Stimulated activated CD8-positive, alpha-beta memory T cell treated with anti-CD3 and anti-CD28 coated beads, Interleukin-7, amount 100 ng/mL, for 24 hours (primary cell): ENCODE measurements at regions not wholly inside any gene's neighbourhood (a gene's known extent, or its start where the extent isn't known, plus 50 kb on each side); places are given as distances from the start of the nearest gene placed in this dataset.
"Not testable (repeated sequence)": the region's sequence is repeated elsewhere in the genome, so short reads cannot be mapped to it uniquely, and the experiment has no call there.

ENCODE experiments used
- DNase-seq: peaks from one replicate; pipeline ENCODE4 v3.0.0-alpha.2; 2020; ENCODE audit warnings: low read depth

GRCh38 chr6:144435602-144436426 lies 150.7 kb downstream of the UTRN start:
- DNase-seq: no peak

GRCh38 chr6:144437105-144437504 lies 152.0 kb downstream of the UTRN start:
- DNase-seq: no peak

- no peak for DNase-seq
These were observed 153.0 kb downstream of the UTRN start for GRCh38 chr6:144438103-144438502.

GRCh38 chr6:144439016-144439415 lies 153.9 kb downstream of the UTRN start:
- no peak for DNase-seq

GRCh38 chr6:144441801-144442200 lies 156.7 kb downstream of the UTRN start:
- not testable (repeated sequence) for DNase-seq

GRCh38 chr6:144443157-144443556 lies 158.0 kb downstream of the UTRN start:
- no peak for DNase-seq

- no peak for DNase-seq
These were observed 162.3 kb downstream of the UTRN start for GRCh38 chr6:144447472-144447871.

GRCh38 chr6:144449218-144449617 lies 164.1 kb downstream of the UTRN start:
- no peak for DNase-seq

GRCh38 chr6:144449911-144450597 lies 164.9 kb downstream of the UTRN start:
- no peak for DNase-seq

- no peak for DNase-seq
These were observed 175.4 kb downstream of the UTRN start for GRCh38 chr6:144460327-144461095.

GRCh38 chr6:144462058-144462457 lies 176.9 kb downstream of the UTRN start:
- no peak for DNase-seq

- no peak for DNase-seq
These were observed 181.6 kb downstream of the UTRN start for GRCh38 chr6:144466716-144467115.

- no peak for DNase-seq
These were observed 182.1 kb downstream of the UTRN start for GRCh38 chr6:144467172-144467762.

- no peak for DNase-seq
These were observed 182.8 kb downstream of the UTRN start for GRCh38 chr6:144467921-144468320.

- no peak for DNase-seq
These were observed 183.6 kb downstream of the UTRN start for GRCh38 chr6:144468709-144469108.

GRCh38 chr6:144469144-144469575 lies 184.0 kb downstream of the UTRN start:
- DNase-seq: no peak

GRCh38 chr6:144470201-144470600 lies 185.1 kb downstream of the UTRN start:
- not testable (repeated sequence) for DNase-seq

- DNase-seq: no peak
These were observed 186.9 kb downstream of the UTRN start for GRCh38 chr6:144471986-144472385.

- no peak for DNase-seq
These were observed 189.2 kb downstream of the UTRN start for GRCh38 chr6:144474290-144474689.

- DNase-seq: no peak
These were observed 189.8 kb downstream of the UTRN start for GRCh38 chr6:144474904-144475303.

GRCh38 chr6:144475411-144475810 lies 190.3 kb downstream of the UTRN start:
- no peak for DNase-seq

- no peak for DNase-seq
These were observed 191.2 kb downstream of the UTRN start for GRCh38 chr6:144476286-144476685.
